Heart right ventricle (tissue), 16 donors: ENCODE measurements at regions not wholly inside any gene's neighbourhood (a gene's known extent, or its start where the extent isn't known, plus 50 kb on each side); places are given as distances from the start of the nearest gene placed in this dataset.
A peak's percentile ranks its signal among the peaks of the same experiment; 100 is the strongest.

Experiments
- ATAC-seq, 8 donors: fragments of 200-7000 bp; cut with Tn5 transposase; one replicate each; pipeline ENCODE4 v1.9.1; 2020; ENCODE audit warnings: mild to moderate bottlenecking in 8 of 8, moderate library complexity in 8 of 8, moderate number of reproducible peaks in 1 of 8
- DNase-seq, 2 donors: peaks; one replicate each; pipeline ENCODE4 v3.0.0-alpha.2; 2020
- H3K27ac ChIP-seq, 10 donors: fragments of 200-600 bp; sonication (generic) in 2 of 10; one replicate each; pipeline versions ENCODE4 v1.5.0 to v1.8.0; 2020 to 2022; ENCODE audit warnings: mild to moderate bottlenecking in 3 of 10
- H3K27me3 ChIP-seq, 7 donors: fragments of 200-600 bp; one replicate each; pipeline ENCODE4 v1.8.0; 2021 to 2022; ENCODE audit warnings: mild to moderate bottlenecking in 2 of 7
- H3K36me3 ChIP-seq, 9 donors: fragments of 200-600 bp; sonication (generic) in 1 of 9; one replicate each; pipeline versions ENCODE4 v1.5.0 to v1.8.0; 2020 to 2022; ENCODE audit warnings: mild to moderate bottlenecking in 2 of 9
- H3K4me1 ChIP-seq, 9 donors: fragments of 200-600 bp; sonication (generic) in 1 of 9; one replicate each; pipeline versions ENCODE4 v1.5.0 to v1.8.0; 2020 to 2022; ENCODE audit warnings: mild to moderate bottlenecking in 4 of 9
- H3K4me3 ChIP-seq, 10 donors: fragments of 200-600 bp; sonication (generic) in 2 of 10; one replicate each; pipeline versions ENCODE4 v1.5.0 to v1.8.0; 2020 to 2022; ENCODE audit warnings: mild to moderate bottlenecking in 7 of 10, moderate library complexity in 2 of 10
- H3K9me3 ChIP-seq, 11 donors: fragments of 200-600 bp in 10 of 11; sonication (generic) in 2 of 11; one replicate each; pipeline versions ENCODE4 v1.5.0 to v1.8.0; 2013 to 2022; ENCODE audit warnings: mild to moderate bottlenecking in 2 of 11, control low read depth in 1 of 11, moderate library complexity in 1 of 11
- WGBS, 2 donors: extraction: QIAGEN DNeasy Blood & Tissue Kit; methylation state at CpG; one replicate each; pipeline ENCODE4 v1.1.7; 2013; ENCODE audit warnings: inconsistent platforms in 1 of 2; 5-methylcytosine and 5-hydroxymethylcytosine counted together
- intact Hi-C, 10 donors: fragments of 100-400 bp; cut with DNase I; formaldehyde crosslinking; loops; one replicate each; pipeline versions ENCODE4 v1.11.1 to v1.14.2; 2022
- TF ChIP-seq, protein P1 (sequence below), 9 donors: fragments of 200-600 bp; sonication (generic) in 2 of 9; IDR thresholded peaks; one replicate each; pipeline versions ENCODE4 v1.5.0 to v1.8.0; 2021 to 2022; ENCODE audit warnings: antibody characterized with exemption in 9 of 9, mild to moderate bottlenecking in 5 of 9, moderate library complexity in 1 of 9
- donor health status: Arrhythmogenic right ventricular cardiomyopathy.
- donor health status: ischemic (EF 13 %, LVEDD 7.1; RV severe dilation, severe dysfunction).
- donor health status: healthy with polysubstance abuse.
- donor health status: DM: no; HTN: yes; CAD: no.
- donor health status: DM: no; HTN: no; CAD: no.
- donor health status: ischemic (EF 25% LVEDD 6.9; RV normal size, moderate dysfunction).
- donor health status: ischemic (EF 25% LVEDD 5.7; RV mildly dilated, moderate dysfunction).
- donor health status: healthy.
- donor health status: DM: yes; HTN: yes; CAD: no.
- donor health status: Ischemic cardiomyopathy.
- donor health status: ischemic (EF 35%, LVEDD 5.7; RV mildly dilated, moderate dysfunction).
- donor health status: nonischemic (EF 11% LVEDD 7.7; RV severe dilation, severe dysfunction).
- donor health status: DM: yes; HTN: yes; CAD: no.
- donor health status: PGD.
- donor health status: ischemic (EF 29% LVEDD 5.4; RV normal size, mild dysfunction).
- donor health status: nonischemic (EF 23%, LVEDD 6.1; RV moderate dilation, normal function).

- no peak overlapping the region for H3K4me3 ChIP-seq
- TF ChIP-seq, protein P1, sequence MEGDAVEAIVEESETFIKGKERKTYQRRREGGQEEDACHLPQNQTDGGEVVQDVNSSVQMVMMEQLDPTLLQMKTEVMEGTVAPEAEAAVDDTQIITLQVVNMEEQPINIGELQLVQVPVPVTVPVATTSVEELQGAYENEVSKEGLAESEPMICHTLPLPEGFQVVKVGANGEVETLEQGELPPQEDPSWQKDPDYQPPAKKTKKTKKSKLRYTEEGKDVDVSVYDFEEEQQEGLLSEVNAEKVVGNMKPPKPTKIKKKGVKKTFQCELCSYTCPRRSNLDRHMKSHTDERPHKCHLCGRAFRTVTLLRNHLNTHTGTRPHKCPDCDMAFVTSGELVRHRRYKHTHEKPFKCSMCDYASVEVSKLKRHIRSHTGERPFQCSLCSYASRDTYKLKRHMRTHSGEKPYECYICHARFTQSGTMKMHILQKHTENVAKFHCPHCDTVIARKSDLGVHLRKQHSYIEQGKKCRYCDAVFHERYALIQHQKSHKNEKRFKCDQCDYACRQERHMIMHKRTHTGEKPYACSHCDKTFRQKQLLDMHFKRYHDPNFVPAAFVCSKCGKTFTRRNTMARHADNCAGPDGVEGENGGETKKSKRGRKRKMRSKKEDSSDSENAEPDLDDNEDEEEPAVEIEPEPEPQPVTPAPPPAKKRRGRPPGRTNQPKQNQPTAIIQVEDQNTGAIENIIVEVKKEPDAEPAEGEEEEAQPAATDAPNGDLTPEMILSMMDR (IDR thresholded peaks at IDR 0.05): no peak
- 92 to 95% methylated on average over 2 of the region's 2 CpGs for WGBS, 2 donors
- no peaks in the 10 kb centered on the region for H3K4me1 ChIP-seq
- DNase-seq: no peak
- no peak overlapping the region for H3K27ac ChIP-seq
- H3K36me3 ChIP-seq: no peaks in the 10 kb centered on the region
- no peaks in the 10 kb centered on the region for H3K9me3 ChIP-seq
- intact Hi-C loops: no loop called here
- H3K27me3 ChIP-seq: no peaks in the 10 kb centered on the region
- no peak for ATAC-seq
Measured at GRCh38 chr2:76274676-76275075, 564.0 kb upstream of the GCFC2 start.

DNA sequence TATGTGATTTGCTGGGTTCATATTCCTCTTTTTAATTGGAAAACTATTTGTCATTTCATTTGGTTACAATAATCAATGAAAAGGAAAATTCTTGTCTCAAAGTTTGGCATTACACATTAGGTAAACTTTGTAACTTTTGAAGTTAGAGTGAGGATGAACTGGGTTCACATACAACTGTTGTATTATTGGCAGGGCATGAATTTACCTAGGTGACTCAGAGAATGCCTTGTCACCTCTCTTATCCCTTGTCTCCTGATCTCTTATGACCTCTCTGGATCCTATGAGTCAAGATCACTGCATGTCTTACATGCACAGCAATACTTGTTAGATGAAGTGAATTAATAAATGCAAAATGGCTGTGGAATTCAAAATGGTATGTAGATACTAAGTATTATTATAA is 563.4 kb upstream of the GCFC2 start:
- no peak for ATAC-seq
- Histone ChIP-seq H3K9me3 (no peaks in the 10 kb centered on the region), H3K4me3 (no peak overlapping the region), H3K4me1 (no peaks in the 10 kb centered on the region), H3K27me3 (no peaks in the 10 kb centered on the region), H3K27ac (no peak overlapping the region), H3K36me3 (no peaks in the 10 kb centered on the region)
- intact Hi-C loops: no loop called here
- no peak for DNase-seq
- TF ChIP-seq, protein P1 (IDR thresholded peaks at IDR 0.05): no peak

GRCh38 chr2:76270096-76270710 is 559.5 kb upstream of the GCFC2 start:
- no peak for DNase-seq
- intact Hi-C loops: no loop called here
- ATAC-seq: no peak
- no peaks in the 10 kb centered on the region for H3K36me3 ChIP-seq
- peaks cover 0 to 4% (median 0%) of the 10 kb centered on the region in 9 donors for H3K4me1 ChIP-seq
- TF ChIP-seq, protein P1 (IDR thresholded peaks at IDR 0.05): no peak
- no peak overlapping the region for H3K27ac ChIP-seq
- H3K4me3 ChIP-seq: no peak overlapping the region
- H3K27me3 ChIP-seq: no peaks in the 10 kb centered on the region
- WGBS, 2 donors: 84 to 85% methylated on average over 4 of the region's 4 CpGs
- no peaks in the 10 kb centered on the region for H3K9me3 ChIP-seq

DNA sequence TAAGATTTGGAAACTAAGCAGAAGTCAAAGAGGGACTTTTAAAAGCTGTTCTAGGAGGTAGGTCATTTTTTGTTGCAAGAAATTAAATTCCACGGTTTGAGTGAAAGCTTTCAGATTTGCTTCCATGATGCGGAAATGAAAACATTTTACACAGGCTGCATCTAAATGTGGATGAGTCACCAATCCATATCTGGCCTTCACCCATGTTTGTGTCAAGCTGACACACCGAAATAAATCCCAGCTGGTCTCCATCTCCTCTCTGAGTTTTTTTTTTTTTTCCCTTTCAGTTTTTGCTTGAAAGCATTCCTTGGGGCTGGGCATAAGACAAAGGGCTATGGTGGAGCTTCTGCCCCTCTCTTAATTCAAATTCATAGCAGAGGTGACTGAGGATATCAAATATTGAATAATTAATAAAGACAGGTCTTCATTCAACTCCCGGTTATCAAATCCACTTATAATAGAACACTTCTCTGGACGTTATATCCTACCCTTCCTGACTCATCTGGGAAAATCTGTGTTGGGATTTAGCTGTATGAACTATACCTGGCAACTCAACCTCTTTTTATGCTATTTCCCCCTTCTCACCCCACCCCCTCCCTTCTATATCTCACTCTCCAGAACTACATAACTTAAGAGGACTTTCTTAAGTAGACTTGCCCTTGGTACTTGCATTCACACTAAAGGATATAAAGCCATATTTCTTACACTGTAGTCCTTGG is 558.3 kb upstream of the GCFC2 start:
- Histone ChIP-seq H3K27me3 (no peaks in the 10 kb centered on the region), H3K27ac (no peak overlapping the region), H3K4me1 (peaks cover 0 to 4% (median 0%) of the 10 kb centered on the region in 9 donors), H3K4me3 (no peak overlapping the region), H3K9me3 (no peaks in the 10 kb centered on the region), H3K36me3 (no peaks in the 10 kb centered on the region)
- WGBS, 2 donors: 46 to 51% methylated on average over 5 of the region's 5 CpGs
- TF ChIP-seq, protein P1 (IDR thresholded peaks at IDR 0.05): no peak
- DNase-seq (peak in 1 of 2 donors; percentile 9), ATAC-seq (peak in 1 of 8 donors; percentile 45)
- intact Hi-C loops: no loop called here
